ENCODE measurements at regions not wholly inside any gene's neighbourhood (a gene's known extent, or its start where the extent isn't known, plus 50 kb on each side); places are given as distances from the start of the nearest gene placed in this dataset.

GRCh38 chr6:165716886-165717285 lies 53.8 kb upstream of the PDE10A start:
- no peak for TF ChIP-seq CTCF (IDR thresholded peaks at IDR 0.05)
- TF ChIP-seq SIN3A (IDR thresholded peaks at IDR 0.05; ENCODE audit: borderline replicate concordance, insufficient read depth, low read depth, low read length), result no peak
- no peak for TF ChIP-seq POLR2AphosphoS5 (IDR thresholded peaks at IDR 0.05; ENCODE audit: low read depth, low read length)
- no peak for TF ChIP-seq TCF7L2 (IDR thresholded peaks at IDR 0.05; ENCODE audit: low read depth, low read length)
- TF ChIP-seq REST (IDR thresholded peaks at IDR 0.05; ENCODE audit: insufficient read depth in 1 of 2, low read depth in 2 of 2, low read length in 1 of 2), result no peak

Measured in Panc1 (cell line).